ENCODE measurements at regions not wholly inside any gene's neighbourhood (a gene's known extent, or its start where the extent isn't known, plus 50 kb on each side); places are given as distances from the start of the nearest gene placed in this dataset.

- TF ChIP-seq FOXM1 (IDR thresholded peaks at IDR 0.05; ENCODE audit: borderline replicate concordance, low read depth) = no peak
- no peak for TF ChIP-seq ZBTB7A (IDR thresholded peaks at IDR 0.05; ENCODE audit: low read depth)
- TF ChIP-seq REST (IDR thresholded peaks at IDR 0.05; ENCODE audit: low read depth) = no peak
- TF ChIP-seq YY1 (IDR thresholded peaks at IDR 0.05; ENCODE audit: low read depth) = no peak
- TF ChIP-seq CEBPB (IDR thresholded peaks at IDR 0.05) = no peak
- no peak for TF ChIP-seq RAD21 (IDR thresholded peaks at IDR 0.05; ENCODE audit: low read depth)
- no peak for TF ChIP-seq TEAD4 (IDR thresholded peaks at IDR 0.05)
- no peak for TF ChIP-seq NFIC (IDR thresholded peaks at IDR 0.05)
- TF ChIP-seq EGR1 (IDR thresholded peaks at IDR 0.05) = no peak
- TF ChIP-seq EP300 (IDR thresholded peaks at IDR 0.05; ENCODE audit: borderline replicate concordance) = no peak
These were observed 290.4 kb downstream of the FAM43A start for GRCh38 chr3:194976049-194976451.

- TF ChIP-seq EGR1 (IDR thresholded peaks at IDR 0.05) = no peak
These were observed 291.2 kb downstream of the FAM43A start for GRCh38 chr3:194976874-194977273.

GRCh38 chr3:194977356-194977755 lies 291.7 kb downstream of the FAM43A start:
- TF ChIP-seq TCF12 (IDR thresholded peaks at IDR 0.05; ENCODE audit: low read depth) (no peak), USF1 (IDR thresholded peaks at IDR 0.05) (no peak), REST (IDR thresholded peaks at IDR 0.05; ENCODE audit: low read depth) (no peak), EP300 (IDR thresholded peaks at IDR 0.05; ENCODE audit: borderline replicate concordance) (no peak), FOXM1 (IDR thresholded peaks at IDR 0.05; ENCODE audit: borderline replicate concordance, low read depth) (no peak), RAD21 (IDR thresholded peaks at IDR 0.05; ENCODE audit: low read depth) (no peak), NFIC (IDR thresholded peaks at IDR 0.05) (no peak), CEBPB (IDR thresholded peaks at IDR 0.05) (no peak), CREB1 (IDR thresholded peaks at IDR 0.05; ENCODE audit: low read depth) (no peak), EGR1 (IDR thresholded peaks at IDR 0.05) (no peak), TAF1 (IDR thresholded peaks at IDR 0.05; ENCODE audit: low read depth) (no peak), TEAD4 (IDR thresholded peaks at IDR 0.05) (no peak), MAX (IDR thresholded peaks at IDR 0.05) (no peak), YY1 (IDR thresholded peaks at IDR 0.05; ENCODE audit: low read depth) (no peak), ZBTB7A (IDR thresholded peaks at IDR 0.05; ENCODE audit: low read depth) (no peak)

- TF ChIP-seq REST (IDR thresholded peaks at IDR 0.05; ENCODE audit: low read depth) (no peak), MAX (IDR thresholded peaks at IDR 0.05) (no peak), USF1 (IDR thresholded peaks at IDR 0.05) (no peak), TAF1 (IDR thresholded peaks at IDR 0.05; ENCODE audit: low read depth) (no peak), ZBTB7A (IDR thresholded peaks at IDR 0.05; ENCODE audit: low read depth) (no peak), EP300 (IDR thresholded peaks at IDR 0.05; ENCODE audit: borderline replicate concordance) (no peak), TEAD4 (IDR thresholded peaks at IDR 0.05) (no peak), CEBPB (IDR thresholded peaks at IDR 0.05) (no peak), RAD21 (IDR thresholded peaks at IDR 0.05; ENCODE audit: low read depth) (no peak)
These were observed 291.8 kb downstream of the XXYLT1 start for GRCh38 chr3:194979173-194979572.

- TF ChIP-seq REST (IDR thresholded peaks at IDR 0.05; ENCODE audit: low read depth) (no peak), ZBTB7A (IDR thresholded peaks at IDR 0.05; ENCODE audit: low read depth) (no peak), RAD21 (IDR thresholded peaks at IDR 0.05; ENCODE audit: low read depth) (no peak), TAF1 (IDR thresholded peaks at IDR 0.05; ENCODE audit: low read depth) (no peak), NFIC (IDR thresholded peaks at IDR 0.05) (no peak), CEBPB (IDR thresholded peaks at IDR 0.05) (no peak), TEAD4 (IDR thresholded peaks at IDR 0.05) (no peak), MAX (IDR thresholded peaks at IDR 0.05) (no peak), USF1 (IDR thresholded peaks at IDR 0.05) (no peak), EP300 (IDR thresholded peaks at IDR 0.05; ENCODE audit: borderline replicate concordance) (no peak), YY1 (IDR thresholded peaks at IDR 0.05; ENCODE audit: low read depth) (no peak), EGR1 (IDR thresholded peaks at IDR 0.05) (no peak), CREB1 (IDR thresholded peaks at IDR 0.05; ENCODE audit: low read depth) (no peak)
These were observed 288.5 kb downstream of the XXYLT1 start for GRCh38 chr3:194982472-194982871.
